DMS79 treated with DMSO at 0.1 percent for 48 hours (cell line): ENCODE measurements at regions not wholly inside any gene's neighbourhood (a gene's known extent, or its start where the extent isn't known, plus 50 kb on each side); places are given as distances from the start of the nearest gene placed in this dataset.
"Not testable (repeated sequence)": the region's sequence is repeated elsewhere in the genome, so short reads cannot be mapped to it uniquely, and the experiment has no call there.

Source experiments
- DNase-seq: peaks from one replicate; lab custom pipeline; 2025; lab: John Stamatoyannopoulos, UW

GRCh38 chr2:184336688-184337087 lies 261.6 kb upstream of the ZNF804A start:
- DNase-seq: no peak

GRCh38 chr2:184338771-184339170 lies 259.6 kb upstream of the ZNF804A start:
- no peak for DNase-seq

- DNase-seq: no peak
Measured at GRCh38 chr2:184339966-184340365, 258.4 kb upstream of the ZNF804A start.

GRCh38 chr2:184346338-184346862 lies 251.9 kb upstream of the ZNF804A start:
- DNase-seq: no peak

GRCh38 chr2:184351126-184351525 lies 247.2 kb upstream of the ZNF804A start:
- DNase-seq: no peak

GRCh38 chr2:184357033-184357432 lies 241.3 kb upstream of the ZNF804A start:
- DNase-seq: no peak

- DNase-seq: no peak
Measured at GRCh38 chr2:184359379-184359778, 238.9 kb upstream of the ZNF804A start.

GRCh38 chr2:184363213-184363612 lies 235.1 kb upstream of the ZNF804A start:
- no peak for DNase-seq

GRCh38 chr2:184367211-184367610 lies 231.1 kb upstream of the ZNF804A start:
- no peak for DNase-seq

GRCh38 chr2:184369307-184369706 lies 229.0 kb upstream of the ZNF804A start:
- DNase-seq: no peak

- no peak for DNase-seq
Measured at GRCh38 chr2:184370954-184371353, 227.4 kb upstream of the ZNF804A start.

- DNase-seq: no peak
Measured at GRCh38 chr2:184371641-184372040, 226.7 kb upstream of the ZNF804A start.

- no peak for DNase-seq
Measured at GRCh38 chr2:184372484-184372883, 225.8 kb upstream of the ZNF804A start.

GRCh38 chr2:184394642-184395041 lies 203.7 kb upstream of the ZNF804A start:
- no peak for DNase-seq

GRCh38 chr2:184402381-184402780 lies 195.9 kb upstream of the ZNF804A start:
- DNase-seq: no peak

- not testable (repeated sequence) for DNase-seq
Measured at GRCh38 chr2:184407041-184407630, 191.2 kb upstream of the ZNF804A start.

GRCh38 chr2:184410160-184410559 lies 188.2 kb upstream of the ZNF804A start:
- no peak for DNase-seq

- no peak for DNase-seq
Measured at GRCh38 chr2:184413221-184413620, 185.1 kb upstream of the ZNF804A start.

GRCh38 chr2:184413671-184414229 lies 184.6 kb upstream of the ZNF804A start:
- no peak for DNase-seq

GRCh38 chr2:184416146-184416913 lies 182.0 kb upstream of the ZNF804A start:
- DNase-seq: no peak

- DNase-seq: no peak
Measured at GRCh38 chr2:184419744-184420143, 178.6 kb upstream of the ZNF804A start.

GRCh38 chr2:184421456-184421855 lies 176.9 kb upstream of the ZNF804A start:
- DNase-seq: not testable (repeated sequence)

GRCh38 chr2:184425083-184425482 lies 173.2 kb upstream of the ZNF804A start:
- DNase-seq: no peak
